H1 (cell line): ENCODE measurements at regions not wholly inside any gene's neighbourhood (a gene's known extent, or its start where the extent isn't known, plus 50 kb on each side); places are given as distances from the start of the nearest gene placed in this dataset.

ENCODE experiments used
- CTCF ChIA-PET: fragments of 300-600 bp; sonication (Branson Sonifier 250); formaldehyde crosslinking; loops from one replicate; lab custom pipeline; 2021; ENCODE audit not compliant: partially characterized antibody; lab: Charles Lee
- POLR2A ChIA-PET: fragments of 300-600 bp; sonication (Branson Sonifier 250); formaldehyde crosslinking; loops from one replicate; lab custom pipeline; 2021; ENCODE audit warnings: inconsistent platforms; ENCODE audit not compliant: partially characterized antibody; lab: Charles Lee
- DNase-seq, 2 experiments: peaks; one replicate each; pipeline versions ENCODE4 v3.0.0 to v3.0.0-alpha.2; 2010 to 2022; ENCODE audit warnings: low spot score in 2 of 2, low read depth in 1 of 2, mixed read lengths in 1 of 2
- FAIRE-seq: peaks from 2 replicates; lab custom pipeline; 2011; peaks lifted over from hg19 to GRCh38; lab: Jason Lieb, UNC
- H2AFZ ChIP-seq: 2 replicates; pipeline ENCODE4 v1.8.1; 2012; ENCODE audit warnings: low read length, inconsistent platforms
- H2AK5ac ChIP-seq: 2 replicates; pipeline ENCODE4 v1.6.1; 2013; ENCODE audit warnings: low read depth, low read length
- H2BK120ac ChIP-seq: replicated peaks from 2 replicates; pipeline ENCODE3; 2013; ENCODE audit warnings: low read depth, low read length, inconsistent platforms
- H2BK12ac ChIP-seq: 2 replicates; pipeline ENCODE4 v1.6.1; 2013; ENCODE audit warnings: low read depth, low read length
- H2BK15ac ChIP-seq: 2 replicates; pipeline ENCODE4 v1.6.1; 2013; ENCODE audit warnings: low read length
- H2BK20ac ChIP-seq: 2 replicates; pipeline ENCODE4 v1.6.1; 2013; ENCODE audit warnings: low read length
- H2BK5ac ChIP-seq: 2 replicates; pipeline ENCODE4 v1.6.1; 2013; ENCODE audit warnings: low read depth, low read length
- H3K14ac ChIP-seq: 2 replicates; pipeline ENCODE4 v1.6.1; 2013; ENCODE audit warnings: inconsistent platforms; ENCODE audit not compliant: insufficient read length
- H3K18ac ChIP-seq: 2 replicates; pipeline ENCODE4 v1.6.1; 2013; ENCODE audit warnings: low read length; ENCODE audit errors: extremely low read depth
- H3K23ac ChIP-seq: 2 replicates; pipeline ENCODE4 v1.6.1; 2013; ENCODE audit warnings: inconsistent platforms; ENCODE audit not compliant: insufficient read length
- H3K23me2 ChIP-seq: 2 replicates; pipeline ENCODE4 v1.6.1; 2013; ENCODE audit warnings: low read depth, low read length
- H3K27ac ChIP-seq: 2 replicates; pipeline ENCODE4 v1.6.1; 2011; ENCODE audit warnings: low read depth, low read length, inconsistent platforms
- H3K27me3 ChIP-seq, 4 experiments: replicated peaks in 1 of 4; 1 replicate in 1 of 4; 2 replicates in 3 of 4; pipeline versions ENCODE4 v1.6.1 to v1.8.1; 2011 to 2013; ENCODE audit warnings: low read length in 3 of 4, mild to moderate bottlenecking in 3 of 4, inconsistent platforms in 2 of 4, mixed read lengths in 2 of 4, moderate library complexity in 1 of 4; ENCODE audit not compliant: control insufficient read depth in 3 of 4, insufficient read depth in 3 of 4; ENCODE audit errors: extremely low read depth in 1 of 4
- H3K36me3 ChIP-seq, 4 experiments: 2 replicates each; pipeline versions ENCODE4 v1.6.1 to v1.8.1; 2011 to 2013; ENCODE audit warnings: mild to moderate bottlenecking in 4 of 4, low read length in 3 of 4, moderate library complexity in 2 of 4, control low read depth in 1 of 4, inconsistent platforms in 1 of 4; ENCODE audit not compliant: insufficient read depth in 4 of 4, control insufficient read depth in 2 of 4
- H3K4ac ChIP-seq: replicated peaks from 2 replicates; pipeline ENCODE3; 2013; ENCODE audit warnings: low read length, low read depth, mixed read lengths, inconsistent platforms; ENCODE audit not compliant: insufficient read length
- H3K4me1 ChIP-seq, 4 experiments: replicated peaks in 1 of 4; 1 replicate in 1 of 4; 2 replicates in 3 of 4; pipeline versions ENCODE4 v1.6.1 to v1.8.1; 2011 to 2013; ENCODE audit warnings: low read length in 3 of 4, inconsistent platforms in 2 of 4, mixed read lengths in 1 of 4; ENCODE audit not compliant: insufficient read depth in 4 of 4, control insufficient read depth in 3 of 4
- H3K4me2 ChIP-seq, 2 experiments: 2 replicates each; pipeline versions ENCODE4 v1.6.1 to v1.8.1; 2011 to 2013; ENCODE audit warnings: low read depth in 2 of 2, low read length in 2 of 2, control low read depth in 1 of 2, inconsistent platforms in 1 of 2, mild to moderate bottlenecking in 1 of 2; ENCODE audit not compliant: insufficient read depth in 1 of 2
- H3K4me3 ChIP-seq, 4 experiments: fragments of 200-600, 300-600 bp in 1 of 4; sonication (generic), shearing (Covaris generic), sonication (Bioruptor Twin) in 1 of 4; 2 replicates each; pipeline versions ENCODE4 v1.5.1 to v1.8.1; 2011 to 2016; ENCODE audit warnings: low read length in 4 of 4, low read depth in 3 of 4, control low read depth in 2 of 4, inconsistent platforms in 2 of 4, mild to moderate bottlenecking in 2 of 4, mixed read lengths in 1 of 4, moderate library complexity in 1 of 4; ENCODE audit not compliant: insufficient read depth in 2 of 4; ENCODE audit errors: extremely low read depth in 1 of 4
- H3K56ac ChIP-seq: replicated peaks from 2 replicates; pipeline ENCODE3; 2013; ENCODE audit warnings: low read depth, mild to moderate bottlenecking, mixed read lengths, low read length, inconsistent platforms; ENCODE audit not compliant: insufficient read length
- H3K79me1 ChIP-seq: 2 replicates; pipeline ENCODE4 v1.6.1; 2013; ENCODE audit warnings: low read depth, low read length, control low read depth
- H3K79me2 ChIP-seq, 2 experiments: 2 replicates each; pipeline versions ENCODE4 v1.6.1 to v1.8.1; 2012 to 2013; ENCODE audit warnings: low read length in 2 of 2, mild to moderate bottlenecking in 2 of 2, inconsistent platforms in 1 of 2; ENCODE audit not compliant: insufficient read depth in 2 of 2, control insufficient read depth in 1 of 2
- H3K9ac ChIP-seq, 4 experiments: replicated peaks in 1 of 4; 1 replicate in 1 of 4; 2 replicates in 3 of 4; pipeline versions ENCODE4 v1.6.1 to v1.8.1; 2011 to 2013; ENCODE audit warnings: low read depth in 3 of 4, low read length in 3 of 4, control low read depth in 2 of 4, mild to moderate bottlenecking in 2 of 4, moderate library complexity in 2 of 4, inconsistent platforms in 1 of 4; ENCODE audit errors: extremely low read depth in 1 of 4
- H3K9me3 ChIP-seq, 2 experiments: 2 replicates each; pipeline versions ENCODE4 v1.6.1 to v1.8.1; 2012 to 2013; ENCODE audit warnings: mild to moderate bottlenecking in 2 of 2, moderate library complexity in 2 of 2, control low read depth in 1 of 2, inconsistent platforms in 1 of 2, low read depth in 1 of 2, low read length in 1 of 2, mixed read lengths in 1 of 2; ENCODE audit not compliant: insufficient read depth in 2 of 2
- H4K20me1 ChIP-seq, 2 experiments: replicated peaks in 1 of 2; 2 replicates each; pipeline versions ENCODE3 to v1.8.1; 2011 to 2013; ENCODE audit warnings: inconsistent platforms in 2 of 2, low read length in 2 of 2, mild to moderate bottlenecking in 1 of 2; ENCODE audit not compliant: insufficient read depth in 2 of 2, control insufficient read depth in 1 of 2
- H4K5ac ChIP-seq: 2 replicates; pipeline ENCODE4 v1.6.1; 2013; ENCODE audit warnings: low read length, low read depth, mixed read lengths, inconsistent platforms; ENCODE audit not compliant: insufficient read length
- H4K8ac ChIP-seq: 2 replicates; pipeline ENCODE4 v1.8.0; 2013; ENCODE audit warnings: mild to moderate bottlenecking, moderate library complexity, low read length, inconsistent platforms; ENCODE audit not compliant: insufficient read depth; ENCODE audit errors: extremely low read depth
- H4K91ac ChIP-seq: replicated peaks from 2 replicates; pipeline ENCODE3; 2013; ENCODE audit warnings: low read length, mixed read lengths, inconsistent platforms; ENCODE audit not compliant: insufficient read length
- CHD2 ChIP-seq: IDR thresholded peaks from 2 replicates; pipeline ENCODE4 v1.6.1; 2012; ENCODE audit warnings: low read length, improper control_type of control experiment
- KDM1A ChIP-seq: fragments of 200-600, 300-600 bp; sonication (generic); IDR thresholded peaks from 2 replicates; pipeline ENCODE4 v1.7.1; 2016; ENCODE audit warnings: mild to moderate bottlenecking, low read length, borderline replicate concordance
- RBBP5 ChIP-seq: IDR thresholded peaks from 2 replicates; pipeline ENCODE4 v1.7.1; 2012; ENCODE audit warnings: low read depth, mild to moderate bottlenecking, inconsistent platforms, low read length, moderate library complexity, borderline replicate concordance
- TAF1 ChIP-seq: IDR thresholded peaks from 2 replicates; pipeline ENCODE4 v1.6.1; 2011; ENCODE audit warnings: mild to moderate bottlenecking, low read depth, low read length
- TBP ChIP-seq: IDR thresholded peaks from 2 replicates; pipeline ENCODE4 v1.6.1; 2011; ENCODE audit warnings: low read depth, low read length, improper control_type of control experiment
- WGBS, 2 experiments: shearing (Covaris generic) in 1 of 2; methylation state at CpG; one replicate each; pipeline versions ENCODE4 v1.1.6 to v1.1.7; 2013 to 2015; ENCODE audit warnings: low lambda C conversion rate in 2 of 2, mixed read lengths in 2 of 2, inconsistent platforms in 1 of 2, low coverage in 1 of 2, missing lambda C conversion rate in 1 of 2; ENCODE audit not compliant: insufficient replicate concordance in 2 of 2, insufficient coverage in 1 of 2, insufficient read length in 1 of 2; ENCODE audit errors: extremely low coverage in 1 of 2, missing lambda C conversion rate in 1 of 2; 5-methylcytosine and 5-hydroxymethylcytosine counted together

GRCh38 chr10:3010816-3011460 is 56.4 kb upstream of the PFKP start:
- CTCF ChIA-PET, result interaction anchor here (0.8 to 2.3 kb wide), 9 partner anchors 11 to 82 kb away, joined by 3 to 10 read pairs (median 5); no protein-coding TSS in a partner anchor
- WGBS, 2 experiments, result 95% methylated on average over 10 of the region's 10 CpGs; no CpG with 5 or more reads in 1 of the 2 experiments
- Histone ChIP-seq H3K4ac (no peak overlapping the region), H3K79me2 (no peaks in the 10 kb centered on the region), H3K14ac (no peak overlapping the region), H3K18ac (no peak overlapping the region), H2AK5ac (no peak overlapping the region), H2BK120ac (no peak overlapping the region), H3K56ac (no peak overlapping the region), H3K23ac (no peak overlapping the region), H2BK20ac (no peak overlapping the region), H2BK5ac (no peak overlapping the region), H2BK12ac (no peak overlapping the region), H2BK15ac (no peak overlapping the region), H3K4me1 (0 out of 7 replicates have a peak, but pooled peaks cover 0 to 2% (median 0%) of the 10 kb centered on the region in 4 experiments), H2AFZ (no peak overlapping the region), H3K27ac (no peak overlapping the region), H3K4me2 (no peak overlapping the region), H3K79me1 (no peaks in the 10 kb centered on the region), H3K9ac (no peak overlapping the region), H4K5ac (no peak overlapping the region), H3K4me3 (no peak overlapping the region), H3K36me3 (no peaks in the 10 kb centered on the region), H4K91ac (no peak overlapping the region), H3K23me2 (no peaks in the 10 kb centered on the region), H3K9me3 (no peaks in the 10 kb centered on the region), H4K8ac (no peak overlapping the region), H4K20me1 (no peaks in the 10 kb centered on the region), H3K27me3 (no peaks in the 10 kb centered on the region; a peak in 3 of 7 replicates)
- POLR2A ChIA-PET, result no interaction called here
- DNase-seq (no peak), FAIRE-seq (no peak)
- TF ChIP-seq TAF1 (no peak), KDM1A (no peak), RBBP5 (no peak), TBP (no peak), CHD2 (no peak)
